Astrocyte (in vitro differentiated cells and primary cell): ENCODE measurements at regions not wholly inside any gene's neighbourhood (a gene's known extent, or its start where the extent isn't known, plus 50 kb on each side); places are given as distances from the start of the nearest gene placed in this dataset.

Experiments used
- EZH2 ChIP-seq: IDR thresholded peaks from 2 replicates; pipeline ENCODE4 v1.6.1; 2012; ENCODE audit warnings: mild to moderate bottlenecking, low read length, inconsistent platforms; ENCODE audit not compliant: insufficient read depth
- TF ChIP-seq, protein P1 (sequence below): IDR thresholded peaks from 2 replicates; pipeline ENCODE4 v1.5.1; 2011; ENCODE audit warnings: low read depth, mild to moderate bottlenecking, inconsistent platforms, low read length, moderate library complexity; ENCODE audit not compliant: insufficient read depth

DNA sequence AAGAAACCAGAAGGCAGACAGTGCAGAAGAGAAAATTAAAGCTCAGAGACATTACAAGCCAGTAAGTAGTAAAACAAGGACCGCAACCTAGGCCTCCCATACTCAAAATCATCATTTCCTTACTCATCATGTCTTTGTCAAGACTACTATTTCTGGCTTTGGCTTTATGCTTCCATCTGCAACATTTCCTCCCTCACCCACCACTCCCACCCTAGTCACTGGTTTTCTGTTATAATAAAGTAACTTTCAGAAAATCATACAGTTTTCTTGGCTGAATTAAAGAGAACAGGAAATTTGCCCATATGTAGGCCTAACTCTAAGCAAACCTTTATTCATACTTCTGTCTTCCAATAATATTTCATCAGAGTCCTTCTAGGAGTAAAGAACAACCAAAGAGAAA lies 247.6 kb upstream of the RORA start:
- TF ChIP-seq, protein P1, sequence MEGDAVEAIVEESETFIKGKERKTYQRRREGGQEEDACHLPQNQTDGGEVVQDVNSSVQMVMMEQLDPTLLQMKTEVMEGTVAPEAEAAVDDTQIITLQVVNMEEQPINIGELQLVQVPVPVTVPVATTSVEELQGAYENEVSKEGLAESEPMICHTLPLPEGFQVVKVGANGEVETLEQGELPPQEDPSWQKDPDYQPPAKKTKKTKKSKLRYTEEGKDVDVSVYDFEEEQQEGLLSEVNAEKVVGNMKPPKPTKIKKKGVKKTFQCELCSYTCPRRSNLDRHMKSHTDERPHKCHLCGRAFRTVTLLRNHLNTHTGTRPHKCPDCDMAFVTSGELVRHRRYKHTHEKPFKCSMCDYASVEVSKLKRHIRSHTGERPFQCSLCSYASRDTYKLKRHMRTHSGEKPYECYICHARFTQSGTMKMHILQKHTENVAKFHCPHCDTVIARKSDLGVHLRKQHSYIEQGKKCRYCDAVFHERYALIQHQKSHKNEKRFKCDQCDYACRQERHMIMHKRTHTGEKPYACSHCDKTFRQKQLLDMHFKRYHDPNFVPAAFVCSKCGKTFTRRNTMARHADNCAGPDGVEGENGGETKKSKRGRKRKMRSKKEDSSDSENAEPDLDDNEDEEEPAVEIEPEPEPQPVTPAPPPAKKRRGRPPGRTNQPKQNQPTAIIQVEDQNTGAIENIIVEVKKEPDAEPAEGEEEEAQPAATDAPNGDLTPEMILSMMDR, result no peak
- no peak for TF ChIP-seq EZH2
